ENCODE measurements at regions not wholly inside any gene's neighbourhood (a gene's known extent, or its start where the extent isn't known, plus 50 kb on each side); places are given as distances from the start of the nearest gene placed in this dataset.

GRCh38 chr21:16667395-16667794 lies 845.4 kb upstream of the CXADR start:
- Histone ChIP-seq H3K4me2 (ENCODE audit: insufficient read depth, low read length) (no peak overlapping the region), H3K36me3 (ENCODE audit: insufficient read depth, low read length) (no peaks in the 10 kb centered on the region), H3K9me3 (ENCODE audit: low read depth, low read length) (no peaks in the 10 kb centered on the region), H3K27me3 (ENCODE audit: insufficient read depth, low read length) (no peaks in the 10 kb centered on the region), H3K27ac (ENCODE audit: low read depth, low read length) (no peak overlapping the region), H3K4me3 (ENCODE audit: insufficient read depth, low read length) (no peak overlapping the region), H3K79me2 (ENCODE audit: insufficient read depth, low read length) (no peaks in the 10 kb centered on the region), H3K4me1 (ENCODE audit: insufficient read depth, low read length) (no peaks in the 10 kb centered on the region), H4K20me1 (ENCODE audit: insufficient read depth, low read length) (no peaks in the 10 kb centered on the region), H2AFZ (ENCODE audit: low read length) (no peak overlapping the region)
- no peak for TF ChIP-seq CTCF (IDR thresholded peaks at IDR 0.05; ENCODE audit: extremely low read depth, low read depth, low read length)
- no peak for DNase-seq (ENCODE audit: insufficient read length, low spot score, missing footprints)

DNA sequence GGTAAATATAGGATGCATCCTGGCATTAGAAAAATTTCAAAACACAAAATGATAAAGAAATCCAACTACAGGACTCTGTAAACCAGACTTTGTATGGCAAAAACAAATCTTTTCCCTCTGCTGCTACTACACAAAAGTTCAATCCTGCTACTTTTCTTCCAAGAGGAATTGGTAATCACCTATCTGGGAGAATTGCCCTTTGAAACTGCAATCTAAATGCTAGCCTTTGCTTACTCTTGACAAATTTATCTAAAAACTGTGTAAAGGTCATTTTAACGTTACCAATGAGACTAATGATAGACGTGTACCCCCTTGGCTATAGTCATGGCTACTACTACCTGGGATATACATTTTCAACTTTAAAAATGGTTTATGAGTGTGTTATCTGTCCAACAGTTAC lies 837.9 kb upstream of the CXADR start:
- Histone ChIP-seq H3K79me2 (ENCODE audit: insufficient read depth, low read length) (no peaks in the 10 kb centered on the region), H3K4me1 (ENCODE audit: insufficient read depth, low read length) (peaks cover 4% of the 10 kb centered on the region), H4K20me1 (ENCODE audit: insufficient read depth, low read length) (no peaks in the 10 kb centered on the region), H3K9me3 (ENCODE audit: low read depth, low read length) (no peaks in the 10 kb centered on the region), H3K4me3 (ENCODE audit: insufficient read depth, low read length) (no peak overlapping the region), H3K27me3 (ENCODE audit: insufficient read depth, low read length) (no peaks in the 10 kb centered on the region), H3K36me3 (ENCODE audit: insufficient read depth, low read length) (no peaks in the 10 kb centered on the region), H2AFZ (ENCODE audit: low read length) (no peak overlapping the region), H3K4me2 (ENCODE audit: insufficient read depth, low read length) (no peak overlapping the region), H3K27ac (ENCODE audit: low read depth, low read length) (no peak overlapping the region)
- no peak for TF ChIP-seq CTCF (IDR thresholded peaks at IDR 0.05; ENCODE audit: extremely low read depth, low read depth, low read length)
- no peak for DNase-seq (ENCODE audit: insufficient read length, low spot score, missing footprints)

DNA sequence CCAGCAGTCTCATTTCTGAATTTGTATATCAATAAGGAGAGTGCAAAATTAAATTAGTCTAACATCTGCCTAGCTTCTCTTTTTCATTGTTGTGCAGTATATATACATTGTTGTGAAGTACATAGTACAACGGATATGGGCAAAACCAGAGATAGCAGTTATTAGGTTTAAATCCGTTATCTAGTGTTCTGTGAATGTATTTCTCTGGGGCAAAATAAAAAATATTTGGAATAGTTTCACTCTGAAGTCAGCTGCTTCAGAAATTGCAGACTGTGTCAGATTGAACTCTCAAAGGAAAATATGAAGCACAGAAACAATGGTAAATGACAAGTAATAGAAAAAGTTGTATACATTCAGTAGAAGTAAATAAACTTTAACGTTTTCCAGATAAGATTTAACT lies 836.5 kb upstream of the CXADR start:
- DNase-seq (ENCODE audit: insufficient read length, low spot score, missing footprints): no peak
- Histone ChIP-seq H3K4me1 (ENCODE audit: insufficient read depth, low read length) (peaks cover 4% of the 10 kb centered on the region), H3K4me2 (ENCODE audit: insufficient read depth, low read length) (no peak overlapping the region), H3K4me3 (ENCODE audit: insufficient read depth, low read length) (no peak overlapping the region), H3K79me2 (ENCODE audit: insufficient read depth, low read length) (no peaks in the 10 kb centered on the region), H3K36me3 (ENCODE audit: insufficient read depth, low read length) (no peaks in the 10 kb centered on the region), H2AFZ (ENCODE audit: low read length) (no peak overlapping the region), H3K27me3 (ENCODE audit: insufficient read depth, low read length) (no peaks in the 10 kb centered on the region), H4K20me1 (ENCODE audit: insufficient read depth, low read length) (no peaks in the 10 kb centered on the region), H3K27ac (ENCODE audit: low read depth, low read length) (no peak overlapping the region), H3K9me3 (ENCODE audit: low read depth, low read length) (no peaks in the 10 kb centered on the region)
- no peak for TF ChIP-seq CTCF (IDR thresholded peaks at IDR 0.05; ENCODE audit: extremely low read depth, low read depth, low read length)

DNA sequence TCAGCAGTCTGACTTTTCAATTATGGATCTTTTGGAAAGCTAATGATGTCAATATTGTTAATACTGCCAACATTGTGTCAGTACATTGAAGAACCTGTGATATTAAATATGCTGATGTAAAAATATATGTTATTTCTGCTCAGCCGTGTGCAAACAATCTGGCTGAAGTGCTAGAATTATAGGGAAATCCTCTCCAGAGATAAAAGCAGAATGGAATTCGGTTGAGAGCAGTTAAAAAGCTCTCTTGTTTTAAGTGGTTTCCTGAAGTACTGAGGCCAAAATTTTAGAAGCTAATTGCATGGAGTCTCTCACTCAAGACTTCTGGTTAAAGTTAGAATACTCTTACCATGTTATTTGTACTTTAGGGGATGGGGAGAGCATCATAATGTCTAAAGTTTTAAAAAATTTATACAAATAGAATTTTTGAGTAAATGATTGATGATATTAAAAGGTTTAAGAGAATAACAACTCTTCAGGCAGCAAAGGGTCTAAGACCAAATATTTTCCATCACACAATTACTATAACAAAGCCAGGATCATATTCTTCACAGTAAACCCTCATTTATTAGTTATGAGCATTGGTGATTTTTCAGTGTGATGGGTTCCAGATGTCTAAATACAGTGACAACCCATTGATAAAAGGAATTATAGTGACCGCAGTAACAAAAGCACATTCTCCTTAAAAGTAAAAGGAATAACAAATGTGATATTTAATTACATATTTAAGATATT lies 834.2 kb upstream of the CXADR start:
- TF ChIP-seq CTCF (IDR thresholded peaks at IDR 0.05; ENCODE audit: extremely low read depth, low read depth, low read length): no peak
- no peak overlapping the region for H2AFZ ChIP-seq (ENCODE audit: low read length)
- no peak overlapping the region for H3K4me2 ChIP-seq (ENCODE audit: insufficient read depth, low read length)
- H3K4me1 ChIP-seq (ENCODE audit: insufficient read depth, low read length): peaks cover 4% of the 10 kb centered on the region
- H4K20me1 ChIP-seq (ENCODE audit: insufficient read depth, low read length): no peaks in the 10 kb centered on the region
- no peaks in the 10 kb centered on the region for H3K36me3 ChIP-seq (ENCODE audit: insufficient read depth, low read length)
- no peak for DNase-seq (ENCODE audit: insufficient read length, low spot score, missing footprints)
- H3K4me3 ChIP-seq (ENCODE audit: insufficient read depth, low read length): no peak overlapping the region
- H3K79me2 ChIP-seq (ENCODE audit: insufficient read depth, low read length): no peaks in the 10 kb centered on the region
- no peak overlapping the region for H3K27ac ChIP-seq (ENCODE audit: low read depth, low read length)
- no peaks in the 10 kb centered on the region for H3K27me3 ChIP-seq (ENCODE audit: insufficient read depth, low read length)
- no peaks in the 10 kb centered on the region for H3K9me3 ChIP-seq (ENCODE audit: low read depth, low read length)
